ENCODE measurements at regions not wholly inside any gene's neighbourhood (a gene's known extent, or its start where the extent isn't known, plus 50 kb on each side); places are given as distances from the start of the nearest gene placed in this dataset.
"Not testable (repeated sequence)": the region's sequence is repeated elsewhere in the genome, so short reads cannot be mapped to it uniquely, and the experiment has no call there.

DNA sequence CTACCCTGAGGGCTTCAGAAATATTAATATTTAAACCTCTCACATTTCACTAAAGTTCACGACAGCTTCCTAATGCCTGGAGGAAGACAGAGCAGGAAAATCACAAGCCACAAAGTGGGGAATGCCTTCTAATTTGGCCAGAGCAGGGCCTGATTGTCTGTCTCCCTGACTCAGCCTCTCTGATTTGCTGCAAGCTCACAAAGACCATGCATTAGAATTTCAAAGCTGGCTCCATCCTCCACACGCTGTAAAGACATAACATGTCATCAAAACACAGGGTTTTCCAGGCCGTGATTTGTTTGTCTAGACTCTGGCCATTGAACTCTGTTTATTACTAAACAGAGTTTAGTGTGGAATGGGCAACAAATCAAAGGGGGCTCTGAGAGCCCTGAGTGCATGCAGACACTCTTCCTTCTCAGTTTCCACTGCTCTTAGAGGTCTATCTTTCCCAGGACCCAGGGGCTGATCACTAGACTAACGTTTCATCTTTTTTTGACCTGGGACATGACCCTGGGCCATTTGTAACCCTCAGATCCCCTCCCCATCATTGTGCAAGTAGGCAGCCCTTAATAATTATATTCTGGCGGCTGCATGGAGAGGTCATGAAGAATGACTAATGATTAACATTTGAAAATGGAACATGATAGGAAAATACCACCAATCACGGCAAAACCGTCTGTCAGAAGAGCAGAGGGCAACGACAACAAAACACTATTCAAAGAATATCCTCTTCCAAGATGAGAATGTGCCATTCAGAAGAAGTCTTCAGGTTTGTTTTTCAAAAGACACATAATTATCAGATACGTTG is 140.2 kb downstream of the ENC1 start:
- no peak for DNase-seq (ENCODE audit: low spot score)

- no peak for DNase-seq (ENCODE audit: low spot score)
Observed at GRCh38 chr5:74499256-74500050, 141.1 kb downstream of the ENC1 start.

DNA sequence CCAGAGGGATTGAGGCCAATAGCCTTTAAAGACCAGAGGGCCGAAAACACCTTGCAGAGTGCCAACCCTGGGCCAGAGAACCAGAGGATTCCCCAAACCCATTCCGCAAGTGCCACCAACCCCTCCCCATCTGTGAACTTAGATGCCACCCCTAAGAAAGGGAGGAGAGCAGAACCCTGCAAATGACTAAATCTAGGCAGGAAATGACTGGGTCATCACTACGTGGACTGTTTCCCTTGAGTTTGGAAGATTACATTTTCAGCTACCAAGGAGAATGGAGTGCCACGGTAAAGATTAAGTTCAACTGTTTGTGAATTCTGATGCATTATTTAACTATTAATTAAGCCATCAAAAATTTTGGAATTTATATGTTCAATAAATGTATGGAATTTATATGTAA is 142.8 kb downstream of the ENC1 start:
- DNase-seq (ENCODE audit: low spot score): no peak

- DNase-seq (ENCODE audit: low spot score): no peak
Observed at GRCh38 chr5:74493411-74493810, 147.1 kb downstream of the ENC1 start.

GRCh38 chr5:74492230-74492629 is 148.3 kb downstream of the ENC1 start:
- DNase-seq (ENCODE audit: low spot score): no peak

DNA sequence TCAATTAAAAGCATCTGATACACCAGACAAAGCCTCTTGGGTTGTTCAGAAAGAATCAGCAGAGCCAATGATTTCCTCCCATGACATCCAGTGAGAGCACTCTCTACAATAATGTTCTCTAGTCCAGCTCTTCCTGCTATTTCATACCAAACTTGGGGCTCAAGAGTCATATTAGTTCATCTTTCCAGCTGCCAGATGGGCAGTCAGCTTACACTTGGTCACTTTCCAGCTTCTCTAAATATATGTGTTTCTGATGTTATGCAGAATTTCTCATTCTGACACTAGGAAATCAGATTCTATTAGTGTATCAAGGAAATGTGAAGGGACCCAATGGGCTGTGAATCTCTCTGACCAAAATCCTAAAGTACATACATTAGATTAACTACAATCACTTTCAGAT is 148.9 kb downstream of the ENC1 start:
- DNase-seq (ENCODE audit: low spot score): no peak

- no peak for DNase-seq (ENCODE audit: low spot score)
Observed at GRCh38 chr5:74490814-74491213, 149.7 kb downstream of the ENC1 start.

DNA sequence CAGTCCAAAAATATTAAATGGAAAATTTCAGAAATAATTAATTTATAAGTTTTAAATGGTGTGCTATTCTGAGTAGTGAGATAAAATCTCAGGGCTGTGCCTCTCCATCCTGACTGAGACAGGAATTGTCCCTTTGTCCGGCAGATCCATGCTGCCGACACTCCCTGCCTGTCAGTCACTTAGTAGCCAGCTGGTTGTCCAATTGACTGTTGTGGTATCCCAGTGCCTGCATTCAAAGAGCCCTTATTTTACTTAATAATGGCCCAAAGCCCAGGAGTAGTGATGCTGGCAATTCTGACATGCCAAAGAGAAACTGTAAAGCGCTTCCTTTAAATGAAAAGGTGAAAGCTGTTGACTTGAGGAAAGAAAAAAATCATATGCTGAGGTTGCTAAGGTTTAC is 157.5 kb downstream of the ENC1 start:
- no peak for DNase-seq (ENCODE audit: low spot score)

GRCh38 chr5:74482523-74482922 is 158.0 kb downstream of the ENC1 start:
- DNase-seq (ENCODE audit: low spot score): no peak

- DNase-seq (ENCODE audit: low spot score): not testable (repeated sequence)
Observed at GRCh38 chr5:74481357-74481756, 159.2 kb downstream of the ENC1 start.

DNA sequence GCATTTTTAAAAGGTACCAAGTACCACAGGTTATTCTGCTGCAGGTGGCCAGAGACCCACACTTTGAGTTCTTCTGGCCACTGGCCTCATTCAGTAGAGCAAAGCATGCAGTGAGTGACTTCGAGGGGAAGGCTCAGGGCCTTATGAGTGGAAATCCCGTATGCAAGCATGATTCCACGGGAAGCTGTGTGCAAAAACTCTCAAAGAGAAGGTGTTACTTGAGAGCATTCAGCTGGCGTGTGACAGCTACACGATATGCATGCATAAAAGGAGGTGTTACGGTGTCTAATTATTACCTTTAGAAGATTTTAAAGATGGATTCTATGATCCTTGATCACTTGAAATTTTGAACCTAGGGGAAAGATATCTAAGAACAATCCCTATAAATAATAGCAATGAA is 160.3 kb downstream of the ENC1 start:
- no peak for DNase-seq (ENCODE audit: low spot score)

GRCh38 chr5:74478328-74478727 is 162.2 kb downstream of the ENC1 start:
- DNase-seq (ENCODE audit: low spot score): no peak

DNA sequence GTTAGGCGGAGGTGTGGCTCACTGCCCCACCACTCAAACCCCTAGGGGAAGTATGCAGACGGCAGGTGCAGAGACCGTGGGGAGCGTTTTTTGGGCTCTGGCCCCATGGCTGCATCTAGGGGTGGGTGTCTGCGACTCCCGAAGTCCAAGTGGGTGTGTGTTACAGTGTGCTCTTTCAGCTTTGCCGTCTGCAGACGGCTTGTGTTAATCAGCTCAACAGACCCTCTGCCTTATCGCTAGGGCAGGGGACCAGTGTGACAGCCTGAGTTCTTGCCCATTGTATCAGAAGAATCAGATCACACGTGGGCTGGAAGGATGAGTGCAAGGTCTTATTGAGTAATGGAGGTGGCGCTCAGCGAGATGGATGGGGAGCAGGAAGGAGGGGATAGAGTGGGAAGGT is 162.8 kb downstream of the ENC1 start:
- DNase-seq (ENCODE audit: low spot score): no peak

DNA sequence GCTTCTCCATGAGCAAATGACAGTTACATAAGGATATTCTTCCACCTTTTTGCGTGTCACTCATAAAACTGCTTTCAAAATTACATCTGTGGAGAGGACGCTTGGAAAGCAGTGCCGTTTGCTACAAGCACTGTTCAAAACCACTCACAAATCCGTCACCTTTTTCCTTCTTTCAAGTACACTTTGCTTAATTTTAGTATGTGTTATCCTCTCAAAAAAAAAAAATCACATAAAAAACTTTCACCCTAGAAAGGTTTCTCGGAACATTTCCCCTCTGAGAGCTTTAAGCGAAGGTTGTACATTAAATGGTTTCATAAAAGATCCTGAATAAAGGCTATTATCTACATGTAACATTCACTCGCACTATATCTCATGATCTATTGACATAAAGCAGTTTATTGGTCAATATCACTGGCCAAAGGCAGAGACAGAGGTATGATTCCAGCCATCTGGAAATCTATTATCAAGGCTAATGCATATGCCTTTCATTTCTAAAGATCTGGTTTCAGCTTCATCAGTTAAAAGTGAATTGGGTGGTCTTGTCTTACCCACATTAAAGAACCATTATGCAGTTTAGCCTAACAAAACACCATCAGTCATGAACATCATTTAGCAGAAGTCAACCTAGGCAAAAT is 163.6 kb downstream of the ENC1 start:
- DNase-seq (ENCODE audit: low spot score): no peak

GRCh38 chr5:74476046-74476818 is 164.3 kb downstream of the ENC1 start:
- DNase-seq (ENCODE audit: low spot score): no peak

- DNase-seq (ENCODE audit: low spot score): no peak
Observed at GRCh38 chr5:74471875-74472274, 168.7 kb downstream of the ENC1 start.

DNA sequence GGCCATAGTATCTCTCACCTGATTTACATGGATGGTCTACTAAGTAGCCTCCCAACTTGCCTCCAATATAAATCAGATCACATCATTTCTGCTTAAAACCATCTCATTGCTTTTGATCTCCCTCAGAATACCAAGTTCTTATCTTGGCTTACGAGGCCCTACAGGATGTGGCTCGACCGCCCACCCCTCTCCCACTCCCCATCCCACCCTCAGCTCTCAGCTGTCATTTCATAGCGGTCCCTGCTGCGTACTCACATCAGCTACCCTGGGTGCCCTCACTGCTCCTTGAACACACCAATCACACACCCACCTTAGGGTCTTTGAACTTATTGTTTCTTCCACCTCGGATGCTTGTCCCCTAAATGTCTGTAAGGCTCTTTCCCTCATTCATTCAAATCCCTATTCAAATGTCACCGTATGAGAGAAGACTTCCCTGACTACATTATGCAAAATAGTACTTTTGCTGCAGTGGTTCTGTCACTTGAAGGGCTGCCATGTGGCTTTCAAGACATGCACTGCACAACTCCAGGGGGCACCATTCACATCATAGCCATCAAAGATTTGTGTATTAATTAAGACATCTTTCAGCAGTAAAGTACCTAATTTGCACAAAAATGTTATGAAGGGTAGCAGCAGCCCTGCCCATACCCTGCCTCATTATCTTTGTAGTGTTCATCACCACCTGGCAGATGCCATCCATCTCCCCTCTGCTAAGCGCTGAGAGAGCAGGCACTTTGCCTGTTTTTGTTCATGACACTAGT is 171.1 kb downstream of the ENC1 start:
- no peak for DNase-seq (ENCODE audit: low spot score)

DNA sequence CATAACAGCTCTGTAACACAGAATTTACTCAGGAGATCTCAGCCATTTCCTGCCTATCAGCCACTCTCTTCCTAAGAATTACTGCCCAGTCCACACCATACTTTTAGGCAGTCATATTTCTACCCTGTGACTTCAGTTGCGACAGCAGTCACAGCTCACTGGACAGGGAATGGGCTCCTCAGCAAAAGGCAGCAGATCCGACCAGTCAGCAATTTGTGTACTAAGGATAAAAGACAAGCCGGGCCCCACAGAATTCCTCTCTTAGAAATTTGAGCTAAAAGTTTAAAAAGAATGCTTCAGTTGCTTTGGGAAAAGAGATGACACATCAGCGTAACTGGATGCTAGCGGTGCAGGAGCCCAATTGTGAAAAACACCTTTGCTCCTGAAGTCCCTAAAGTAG is 172.1 kb downstream of the ENC1 start:
- DNase-seq (ENCODE audit: low spot score): no peak

DNA sequence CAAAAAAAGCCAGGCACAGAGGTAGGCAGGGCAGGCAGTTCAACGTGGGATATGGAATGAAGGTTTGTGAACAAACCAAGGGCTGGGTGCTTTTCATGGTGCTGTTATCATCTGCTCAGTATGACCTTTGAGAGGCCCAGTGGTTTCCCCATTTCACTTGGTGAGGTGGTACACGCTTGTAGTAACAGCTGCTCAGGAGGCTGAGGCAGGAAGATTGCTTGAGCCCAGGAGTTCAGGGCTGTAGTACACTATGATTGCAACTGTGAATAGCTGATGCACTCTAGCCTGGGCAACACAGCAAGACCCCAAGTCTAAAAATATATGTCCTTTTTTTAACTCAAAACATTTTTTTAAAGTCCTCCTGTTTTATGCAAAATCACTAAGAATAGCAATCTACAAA is 174.8 kb downstream of the ENC1 start:
- DNase-seq (ENCODE audit: low spot score): no peak

DNA sequence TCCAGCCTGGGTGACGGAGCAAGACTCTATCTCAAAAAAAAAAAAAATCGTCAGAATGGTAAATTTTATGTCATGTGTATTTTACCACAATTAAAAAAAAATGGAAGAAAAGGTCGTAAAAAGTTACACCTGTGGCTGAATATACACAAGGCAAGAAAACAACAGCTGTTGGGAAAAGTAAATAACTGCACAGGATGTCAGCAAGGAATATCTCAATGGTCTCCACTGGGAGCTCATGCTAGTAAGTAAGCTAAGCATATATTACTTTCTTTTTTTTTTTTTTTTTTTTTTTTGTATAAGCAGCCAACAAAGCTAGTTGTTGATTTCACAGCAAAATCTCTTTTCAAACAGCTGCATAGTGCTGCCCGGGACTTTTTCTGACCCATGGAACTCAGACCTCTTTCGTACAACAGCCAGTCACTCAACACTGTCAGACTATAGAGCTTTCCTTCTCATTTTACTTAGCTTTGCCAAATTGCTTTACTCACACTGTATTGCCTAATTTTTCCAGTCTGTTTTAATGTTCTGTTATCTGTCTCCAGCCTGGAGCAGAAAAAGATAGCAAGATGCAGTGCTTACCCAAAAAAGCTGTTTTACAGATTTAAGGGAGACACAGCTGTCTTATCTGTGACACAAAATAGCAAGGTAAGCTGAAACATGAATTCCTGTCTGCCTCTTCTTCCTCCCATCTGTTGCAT is 175.9 kb downstream of the ENC1 start:
- DNase-seq (ENCODE audit: low spot score): no peak

GRCh38 chr5:74462356-74462755 is 178.2 kb downstream of the ENC1 start:
- DNase-seq (ENCODE audit: low spot score): no peak
